GM23338 (cell line): ENCODE measurements at regions not wholly inside any gene's neighbourhood (a gene's known extent, or its start where the extent isn't known, plus 50 kb on each side); places are given as distances from the start of the nearest gene placed in this dataset.

Experiments used
- ATAC-seq: fragments of 200-7000 bp; cut with Tn5 transposase; 3 replicates; pipeline ENCODE4 v1.9.1; 2020
- DNase-seq: peaks from one replicate; pipeline ENCODE4 v3.0.0-alpha.2; 2015; ENCODE audit warnings: low spot score
- H2AFZ ChIP-seq: fragments of 200-600 bp; sonication (generic); 2 replicates; pipeline ENCODE4 v1.8.0; 2016; ENCODE audit warnings: antibody characterized with exemption, mild to moderate bottlenecking, moderate library complexity
- H3F3A ChIP-seq: fragments of 200-600 bp; sonication (generic); replicated peaks from 2 replicates; pipeline ENCODE4 v1.8.0; 2017; ENCODE audit warnings: antibody characterized with exemption, mixed run types, low read depth
- H3K27ac ChIP-seq: fragments of 200-600 bp; sonication (generic); 2 replicates; pipeline ENCODE4 v1.6.1; 2016; ENCODE audit warnings: low read depth
- H3K27me3 ChIP-seq: fragments of 200-600 bp; sonication (generic); 2 replicates; pipeline ENCODE4 v1.8.0; 2016; ENCODE audit warnings: mild to moderate bottlenecking, mixed run types, moderate library complexity; ENCODE audit not compliant: insufficient read depth
- H3K36me3 ChIP-seq: fragments of 200-600 bp; sonication (generic); 2 replicates; pipeline ENCODE4 v1.8.0; 2016; ENCODE audit warnings: mild to moderate bottlenecking; ENCODE audit not compliant: insufficient read depth
- H3K4me1 ChIP-seq: fragments of 200-600 bp; sonication (generic); 2 replicates; pipeline ENCODE4 v1.8.0; 2016; ENCODE audit warnings: mild to moderate bottlenecking, moderate library complexity; ENCODE audit not compliant: insufficient read depth
- H3K4me2 ChIP-seq: fragments of 200-600 bp; sonication (generic); 2 replicates; pipeline ENCODE4 v1.7.1; 2017; ENCODE audit warnings: mixed run types
- H3K4me3 ChIP-seq: fragments of 200-600 bp; sonication (generic); 2 replicates; pipeline ENCODE4 v1.6.1; 2016; ENCODE audit warnings: mixed run types
- H3K79me2 ChIP-seq: fragments of 200-600 bp; sonication (generic); replicated peaks from 2 replicates; pipeline ENCODE4 v1.8.0; 2017; ENCODE audit warnings: mild to moderate bottlenecking; ENCODE audit not compliant: insufficient read depth
- H3K9me2 ChIP-seq: fragments of 200-600 bp; sonication (generic); 2 replicates; pipeline ENCODE4 v1.8.0; 2017; ENCODE audit not compliant: insufficient read depth
- H4K20me1 ChIP-seq: fragments of 200-600 bp; sonication (generic); replicated peaks from 2 replicates; pipeline ENCODE4 v1.8.0; 2017; ENCODE audit warnings: mild to moderate bottlenecking; ENCODE audit not compliant: insufficient read depth
- H3K27ac Mint-ChIP-seq: 2 replicates; pipeline ENCODE4 v1.8.0; 2020; ENCODE audit warnings: inconsistent platforms, mild to moderate bottlenecking, moderate library complexity, mixed read lengths
- H3K27me3 Mint-ChIP-seq: 3 replicates; pipeline ENCODE4 v1.8.0; 2022; ENCODE audit warnings: low read depth, mild to moderate bottlenecking, moderate library complexity, mixed read lengths, inconsistent platforms; ENCODE audit not compliant: insufficient read depth, poor library complexity
- H3K36me3 Mint-ChIP-seq: 3 replicates; pipeline ENCODE4 v1.8.0; 2021; ENCODE audit warnings: low read depth, mild to moderate bottlenecking, inconsistent platforms, moderate library complexity, mixed read lengths
- H3K4me1 Mint-ChIP-seq: 3 replicates; pipeline ENCODE4 v1.8.0; 2020; ENCODE audit warnings: mild to moderate bottlenecking, inconsistent platforms, mixed read lengths
- H3K4me3 Mint-ChIP-seq: 3 replicates; pipeline ENCODE4 v1.8.0; 2021; ENCODE audit warnings: moderate library complexity, mild to moderate bottlenecking, inconsistent platforms, mixed read lengths
- H3K9me3 Mint-ChIP-seq: 3 replicates; pipeline ENCODE4 v1.8.0; 2020; ENCODE audit warnings: moderate library complexity, mild to moderate bottlenecking, inconsistent platforms, mixed read lengths
- CREB1 ChIP-seq: fragments of 250-450 bp; sonication (Bioruptor Pico); IDR thresholded peaks from 2 replicates; pipeline ENCODE4 v1.5.0; 2020; ENCODE audit warnings: low read depth, mild to moderate bottlenecking, moderate library complexity
- EZH2 ChIP-seq: fragments of 200-600 bp; sonication (generic); IDR thresholded peaks from one replicate; pipeline ENCODE4 v1.8.0; 2017; ENCODE audit warnings: antibody characterized with exemption, mild to moderate bottlenecking, low read depth; ENCODE audit not compliant: unreplicated experiment
- EZH2phosphoT487 ChIP-seq: fragments of 200-600 bp; sonication (generic); IDR thresholded peaks from one replicate; pipeline ENCODE4 v1.8.1; 2018; ENCODE audit warnings: antibody characterized with exemption; ENCODE audit not compliant: unreplicated experiment
- NANOG ChIP-seq: IDR thresholded peaks from 2 replicates; pipeline ENCODE4 v1.6.1; 2016; ENCODE audit warnings: antibody characterized with exemption, borderline replicate concordance
- POLR2AphosphoS5 ChIP-seq: IDR thresholded peaks from 2 replicates; pipeline ENCODE4 v1.6.1; 2016; ENCODE audit warnings: antibody characterized with exemption, low read depth
- ZNF114 ChIP-seq: fragments of 250-450 bp; sonication (Bioruptor Pico); IDR thresholded peaks from 2 replicates; pipeline ENCODE4 v1.5.0; 2020; ENCODE audit warnings: mild to moderate bottlenecking, moderate library complexity
- ZNF331 ChIP-seq: fragments of 250-450 bp; sonication (Bioruptor Pico); IDR thresholded peaks from 2 replicates; pipeline ENCODE4 v1.5.0; 2020; ENCODE audit warnings: low read depth, mild to moderate bottlenecking, moderate library complexity
- TF ChIP-seq, protein P1 (sequence below): IDR thresholded peaks from one replicate; pipeline ENCODE4 v1.6.1; 2018; ENCODE audit warnings: antibody characterized with exemption; ENCODE audit not compliant: unreplicated experiment
- TF ChIP-seq, protein P2 (sequence below): fragments of 250-450 bp; sonication (Bioruptor Pico); IDR thresholded peaks from 2 replicates; pipeline ENCODE4 v1.5.0; 2020; ENCODE audit warnings: mild to moderate bottlenecking, moderate library complexity
- TF ChIP-seq, protein P3 (sequence below), 2 experiments: fragments of 200-600 bp in 1 of 2; sonication (generic) in 1 of 2; conservative IDR thresholded peaks; 2 replicates each; pipeline versions ENCODE4 v1.5.1 to v1.6.1; 2016 to 2017; ENCODE audit warnings: antibody characterized with exemption in 2 of 2, low read depth in 2 of 2, mild to moderate bottlenecking in 2 of 2, moderate library complexity in 1 of 2

DNA sequence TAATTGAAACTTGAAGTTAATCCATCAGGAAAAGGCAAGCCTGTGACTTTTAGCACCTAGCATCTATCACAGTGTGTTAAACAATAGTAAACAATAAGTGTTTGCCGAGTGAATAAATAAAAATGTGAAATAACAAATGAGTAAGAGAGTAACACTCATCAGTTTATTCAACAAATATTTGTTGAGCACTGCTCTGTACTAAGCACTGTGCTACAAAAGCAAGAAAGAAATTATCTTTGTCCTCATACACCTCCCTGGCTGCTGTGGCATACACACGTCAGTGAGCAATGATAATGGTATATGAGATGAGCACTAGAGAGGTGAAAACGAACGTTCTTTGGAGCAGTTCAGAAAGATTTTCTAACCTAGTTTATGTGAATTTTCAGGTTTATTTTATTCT is 295.0 kb upstream of the LRRC7 start (continued):
- TF ChIP-seq, protein P1, sequence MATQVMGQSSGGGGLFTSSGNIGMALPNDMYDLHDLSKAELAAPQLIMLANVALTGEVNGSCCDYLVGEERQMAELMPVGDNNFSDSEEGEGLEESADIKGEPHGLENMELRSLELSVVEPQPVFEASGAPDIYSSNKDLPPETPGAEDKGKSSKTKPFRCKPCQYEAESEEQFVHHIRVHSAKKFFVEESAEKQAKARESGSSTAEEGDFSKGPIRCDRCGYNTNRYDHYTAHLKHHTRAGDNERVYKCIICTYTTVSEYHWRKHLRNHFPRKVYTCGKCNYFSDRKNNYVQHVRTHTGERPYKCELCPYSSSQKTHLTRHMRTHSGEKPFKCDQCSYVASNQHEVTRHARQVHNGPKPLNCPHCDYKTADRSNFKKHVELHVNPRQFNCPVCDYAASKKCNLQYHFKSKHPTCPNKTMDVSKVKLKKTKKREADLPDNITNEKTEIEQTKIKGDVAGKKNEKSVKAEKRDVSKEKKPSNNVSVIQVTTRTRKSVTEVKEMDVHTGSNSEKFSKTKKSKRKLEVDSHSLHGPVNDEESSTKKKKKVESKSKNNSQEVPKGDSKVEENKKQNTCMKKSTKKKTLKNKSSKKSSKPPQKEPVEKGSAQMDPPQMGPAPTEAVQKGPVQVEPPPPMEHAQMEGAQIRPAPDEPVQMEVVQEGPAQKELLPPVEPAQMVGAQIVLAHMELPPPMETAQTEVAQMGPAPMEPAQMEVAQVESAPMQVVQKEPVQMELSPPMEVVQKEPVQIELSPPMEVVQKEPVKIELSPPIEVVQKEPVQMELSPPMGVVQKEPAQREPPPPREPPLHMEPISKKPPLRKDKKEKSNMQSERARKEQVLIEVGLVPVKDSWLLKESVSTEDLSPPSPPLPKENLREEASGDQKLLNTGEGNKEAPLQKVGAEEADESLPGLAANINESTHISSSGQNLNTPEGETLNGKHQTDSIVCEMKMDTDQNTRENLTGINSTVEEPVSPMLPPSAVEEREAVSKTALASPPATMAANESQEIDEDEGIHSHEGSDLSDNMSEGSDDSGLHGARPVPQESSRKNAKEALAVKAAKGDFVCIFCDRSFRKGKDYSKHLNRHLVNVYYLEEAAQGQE: no peak
- TF ChIP-seq, protein P2, sequence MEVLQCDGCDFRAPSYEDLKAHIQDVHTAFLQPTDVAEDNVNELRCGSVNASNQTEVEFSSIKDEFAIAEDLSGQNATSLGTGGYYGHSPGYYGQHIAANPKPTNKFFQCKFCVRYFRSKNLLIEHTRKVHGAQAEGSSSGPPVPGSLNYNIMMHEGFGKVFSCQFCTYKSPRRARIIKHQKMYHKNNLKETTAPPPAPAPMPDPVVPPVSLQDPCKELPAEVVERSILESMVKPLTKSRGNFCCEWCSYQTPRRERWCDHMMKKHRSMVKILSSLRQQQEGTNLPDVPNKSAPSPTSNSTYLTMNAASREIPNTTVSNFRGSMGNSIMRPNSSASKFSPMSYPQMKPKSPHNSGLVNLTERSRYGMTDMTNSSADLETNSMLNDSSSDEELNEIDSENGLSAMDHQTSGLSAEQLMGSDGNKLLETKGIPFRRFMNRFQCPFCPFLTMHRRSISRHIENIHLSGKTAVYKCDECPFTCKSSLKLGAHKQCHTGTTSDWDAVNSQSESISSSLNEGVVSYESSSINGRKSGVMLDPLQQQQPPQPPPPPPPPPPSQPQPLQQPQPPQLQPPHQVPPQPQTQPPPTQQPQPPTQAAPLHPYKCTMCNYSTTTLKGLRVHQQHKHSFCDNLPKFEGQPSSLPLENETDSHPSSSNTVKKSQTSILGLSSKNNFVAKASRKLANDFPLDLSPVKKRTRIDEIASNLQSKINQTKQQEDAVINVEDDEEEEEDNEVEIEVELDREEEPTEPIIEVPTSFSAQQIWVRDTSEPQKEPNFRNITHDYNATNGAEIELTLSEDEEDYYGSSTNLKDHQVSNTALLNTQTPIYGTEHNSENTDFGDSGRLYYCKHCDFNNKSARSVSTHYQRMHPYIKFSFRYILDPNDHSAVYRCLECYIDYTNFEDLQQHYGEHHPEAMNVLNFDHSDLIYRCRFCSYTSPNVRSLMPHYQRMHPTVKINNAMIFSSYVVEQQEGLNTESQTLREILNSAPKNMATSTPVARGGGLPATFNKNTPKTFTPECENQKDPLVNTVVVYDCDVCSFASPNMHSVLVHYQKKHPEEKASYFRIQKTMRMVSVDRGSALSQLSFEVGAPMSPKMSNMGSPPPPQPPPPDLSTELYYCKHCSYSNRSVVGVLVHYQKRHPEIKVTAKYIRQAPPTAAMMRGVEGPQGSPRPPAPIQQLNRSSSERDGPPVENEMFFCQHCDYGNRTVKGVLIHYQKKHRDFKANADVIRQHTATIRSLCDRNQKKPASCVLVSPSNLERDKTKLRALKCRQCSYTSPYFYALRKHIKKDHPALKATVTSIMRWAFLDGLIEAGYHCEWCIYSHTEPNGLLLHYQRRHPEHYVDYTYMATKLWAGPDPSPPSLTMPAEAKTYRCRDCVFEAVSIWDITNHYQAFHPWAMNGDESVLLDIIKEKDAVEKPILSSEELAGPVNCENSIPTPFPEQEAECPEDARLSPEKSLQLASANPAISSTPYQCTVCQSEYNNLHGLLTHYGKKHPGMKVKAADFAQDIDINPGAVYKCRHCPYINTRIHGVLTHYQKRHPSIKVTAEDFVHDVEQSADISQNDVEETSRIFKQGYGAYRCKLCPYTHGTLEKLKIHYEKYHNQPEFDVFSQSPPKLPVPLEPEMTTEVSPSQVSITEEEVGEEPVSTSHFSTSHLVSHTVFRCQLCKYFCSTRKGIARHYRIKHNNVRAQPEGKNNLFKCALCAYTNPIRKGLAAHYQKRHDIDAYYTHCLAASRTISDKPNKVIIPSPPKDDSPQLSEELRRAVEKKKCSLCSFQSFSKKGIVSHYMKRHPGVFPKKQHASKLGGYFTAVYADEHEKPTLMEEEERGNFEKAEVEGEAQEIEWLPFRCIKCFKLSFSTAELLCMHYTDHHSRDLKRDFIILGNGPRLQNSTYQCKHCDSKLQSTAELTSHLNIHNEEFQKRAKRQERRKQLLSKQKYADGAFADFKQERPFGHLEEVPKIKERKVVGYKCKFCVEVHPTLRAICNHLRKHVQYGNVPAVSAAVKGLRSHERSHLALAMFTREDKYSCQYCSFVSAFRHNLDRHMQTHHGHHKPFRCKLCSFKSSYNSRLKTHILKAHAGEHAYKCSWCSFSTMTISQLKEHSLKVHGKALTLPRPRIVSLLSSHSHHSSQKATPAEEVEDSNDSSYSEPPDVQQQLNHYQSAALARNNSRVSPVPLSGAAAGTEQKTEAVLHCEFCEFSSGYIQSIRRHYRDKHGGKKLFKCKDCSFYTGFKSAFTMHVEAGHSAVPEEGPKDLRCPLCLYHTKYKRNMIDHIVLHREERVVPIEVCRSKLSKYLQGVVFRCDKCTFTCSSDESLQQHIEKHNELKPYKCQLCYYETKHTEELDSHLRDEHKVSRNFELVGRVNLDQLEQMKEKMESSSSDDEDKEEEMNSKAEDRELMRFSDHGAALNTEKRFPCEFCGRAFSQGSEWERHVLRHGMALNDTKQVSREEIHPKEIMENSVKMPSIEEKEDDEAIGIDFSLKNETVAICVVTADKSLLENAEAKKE (CRISPR knock-in tag): no peak
- no peak for TF ChIP-seq ZNF331
- no peak for TF ChIP-seq EZH2

DNA sequence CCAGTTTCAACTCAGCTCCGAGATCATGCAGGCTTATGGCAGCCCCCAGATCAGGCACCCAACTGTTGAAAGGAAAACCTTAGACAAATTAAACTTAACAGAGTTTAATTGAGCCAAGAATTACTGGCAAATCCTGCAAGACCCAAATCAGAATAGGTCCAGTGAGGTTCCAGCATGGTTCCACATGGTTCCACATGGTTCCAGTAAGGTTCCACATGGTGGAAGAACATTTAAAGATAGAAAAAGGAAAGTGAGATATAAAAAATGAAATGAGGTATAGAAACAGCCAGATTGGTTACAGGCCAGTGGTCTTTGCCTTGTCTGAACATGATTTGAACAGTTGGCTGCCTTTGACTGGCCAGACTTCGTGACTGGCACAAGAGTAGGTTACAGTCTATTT is 288.8 kb upstream of the LRRC7 start:
- no peaks in the 10 kb centered on the region for H3K36me3 ChIP-seq
- no peak for DNase-seq
- H2AFZ ChIP-seq: no peak overlapping the region
- 0 out of 2 replicates have a peak, but pooled peaks cover 3% of the 10 kb centered on the region for H3K4me1 ChIP-seq
- H3K4me2 ChIP-seq: no peak overlapping the region
- no peaks in the 10 kb centered on the region for H4K20me1 ChIP-seq
- H3K27ac ChIP-seq: no peak overlapping the region
- Mint-ChIP-seq H3K36me3 (no peaks in the 10 kb centered on the region), H3K27me3 (no peaks in the 10 kb centered on the region), H3K9me3 (no peaks in the 10 kb centered on the region), H3K4me3 (no peak overlapping the region), H3K4me1 (peaks cover 6% of the 10 kb centered on the region; the same call in 2 of the 3 replicates), H3K27ac (no peak overlapping the region)
- no peaks in the 10 kb centered on the region for H3K79me2 ChIP-seq
- no peaks in the 10 kb centered on the region for H3K27me3 ChIP-seq
- H3K4me3 ChIP-seq: no peak overlapping the region
- no peaks in the 10 kb centered on the region for H3F3A ChIP-seq
- no peak for ATAC-seq
- H3K9me2 ChIP-seq: no peaks in the 10 kb centered on the region
- TF ChIP-seq, protein P3, sequence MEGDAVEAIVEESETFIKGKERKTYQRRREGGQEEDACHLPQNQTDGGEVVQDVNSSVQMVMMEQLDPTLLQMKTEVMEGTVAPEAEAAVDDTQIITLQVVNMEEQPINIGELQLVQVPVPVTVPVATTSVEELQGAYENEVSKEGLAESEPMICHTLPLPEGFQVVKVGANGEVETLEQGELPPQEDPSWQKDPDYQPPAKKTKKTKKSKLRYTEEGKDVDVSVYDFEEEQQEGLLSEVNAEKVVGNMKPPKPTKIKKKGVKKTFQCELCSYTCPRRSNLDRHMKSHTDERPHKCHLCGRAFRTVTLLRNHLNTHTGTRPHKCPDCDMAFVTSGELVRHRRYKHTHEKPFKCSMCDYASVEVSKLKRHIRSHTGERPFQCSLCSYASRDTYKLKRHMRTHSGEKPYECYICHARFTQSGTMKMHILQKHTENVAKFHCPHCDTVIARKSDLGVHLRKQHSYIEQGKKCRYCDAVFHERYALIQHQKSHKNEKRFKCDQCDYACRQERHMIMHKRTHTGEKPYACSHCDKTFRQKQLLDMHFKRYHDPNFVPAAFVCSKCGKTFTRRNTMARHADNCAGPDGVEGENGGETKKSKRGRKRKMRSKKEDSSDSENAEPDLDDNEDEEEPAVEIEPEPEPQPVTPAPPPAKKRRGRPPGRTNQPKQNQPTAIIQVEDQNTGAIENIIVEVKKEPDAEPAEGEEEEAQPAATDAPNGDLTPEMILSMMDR (conservative IDR thresholded peaks at IDR 0.05; ENCODE audit: low read depth in 2 of 2): no peak
- no peak for TF ChIP-seq ZNF114 (CRISPR knock-in tag)
- no peak for TF ChIP-seq EZH2
- TF ChIP-seq EZH2phosphoT487: no peak
- no peak for TF ChIP-seq POLR2AphosphoS5
- TF ChIP-seq NANOG: no peak
- TF ChIP-seq CREB1 (CRISPR knock-in tag): no peak
- TF ChIP-seq, protein P1: no peak
